Colonic mucosa (tissue), 4 donors: ENCODE measurements at regions not wholly inside any gene's neighbourhood (a gene's known extent, or its start where the extent isn't known, plus 50 kb on each side); places are given as distances from the start of the nearest gene placed in this dataset.

Source experiments
- DNase-seq: peaks from one replicate; pipeline ENCODE4 v3.0.0-alpha.2; 2020
- H3K27ac ChIP-seq: fragments of 200-600 bp; one replicate; pipeline ENCODE4 v1.8.0; 2021
- H3K27me3 ChIP-seq: fragments of 200-600 bp; one replicate; pipeline ENCODE4 v1.8.0; 2021
- H3K36me3 ChIP-seq: fragments of 200-600 bp; one replicate; pipeline ENCODE4 v1.8.0; 2021
- H3K4me1 ChIP-seq: fragments of 200-600 bp; one replicate; pipeline ENCODE4 v1.8.0; 2021; ENCODE audit warnings: mild to moderate bottlenecking
- H3K4me3 ChIP-seq: fragments of 200-600 bp; one replicate; pipeline ENCODE4 v1.8.0; 2021
- H3K9ac ChIP-seq, 2 donors: one replicate each; pipeline ENCODE4 v1.7.0; 2013; ENCODE audit warnings: control low read depth in 2 of 2, low read depth in 2 of 2, low read length in 2 of 2
- H3K9me3 ChIP-seq: fragments of 200-600 bp; one replicate; pipeline ENCODE4 v1.8.0; 2021
- intact Hi-C: fragments of 100-400 bp; cut with DNase I; formaldehyde crosslinking; loops from one replicate; pipeline ENCODE4 v1.14.1; 2022
- TF ChIP-seq, protein P1 (sequence below): fragments of 200-600 bp; IDR thresholded peaks from one replicate; pipeline ENCODE4 v1.8.0; 2022; ENCODE audit warnings: antibody characterized with exemption, mild to moderate bottlenecking
- donor health status: healthy.
- donor health status: DM: no; HTN: no; CAD: no.
- donor health status: DM: no; HTN: no; CAD: no.

DNA sequence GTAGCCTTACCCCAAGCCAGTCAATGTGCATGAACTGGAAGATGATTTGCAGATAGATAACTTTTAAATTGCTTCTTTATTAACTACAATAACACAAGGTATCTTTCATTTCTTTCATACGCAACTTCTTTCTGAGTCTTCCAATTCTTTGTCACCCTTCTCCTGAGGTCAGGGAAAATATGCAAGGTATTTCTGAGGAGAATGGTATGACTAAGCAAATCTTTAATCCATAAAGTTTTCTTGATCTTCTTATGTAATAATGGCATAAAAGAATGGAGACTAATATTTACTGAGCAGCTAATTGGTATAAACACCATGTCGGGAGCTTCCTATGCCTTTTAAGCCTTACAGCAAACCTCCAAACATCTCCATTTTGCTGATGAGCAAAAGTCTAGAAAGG is 438.9 kb downstream of the KCNJ2 start:
- intact Hi-C loops, result no loop called here
- Histone ChIP-seq H3K27ac (no peak overlapping the region), H3K27me3 (no peaks in the 10 kb centered on the region), H3K9me3 (no peaks in the 10 kb centered on the region), H3K4me1 (no peaks in the 10 kb centered on the region), H3K9ac (no peak overlapping the region), H3K36me3 (no peaks in the 10 kb centered on the region), H3K4me3 (no peak overlapping the region)
- TF ChIP-seq, protein P1, sequence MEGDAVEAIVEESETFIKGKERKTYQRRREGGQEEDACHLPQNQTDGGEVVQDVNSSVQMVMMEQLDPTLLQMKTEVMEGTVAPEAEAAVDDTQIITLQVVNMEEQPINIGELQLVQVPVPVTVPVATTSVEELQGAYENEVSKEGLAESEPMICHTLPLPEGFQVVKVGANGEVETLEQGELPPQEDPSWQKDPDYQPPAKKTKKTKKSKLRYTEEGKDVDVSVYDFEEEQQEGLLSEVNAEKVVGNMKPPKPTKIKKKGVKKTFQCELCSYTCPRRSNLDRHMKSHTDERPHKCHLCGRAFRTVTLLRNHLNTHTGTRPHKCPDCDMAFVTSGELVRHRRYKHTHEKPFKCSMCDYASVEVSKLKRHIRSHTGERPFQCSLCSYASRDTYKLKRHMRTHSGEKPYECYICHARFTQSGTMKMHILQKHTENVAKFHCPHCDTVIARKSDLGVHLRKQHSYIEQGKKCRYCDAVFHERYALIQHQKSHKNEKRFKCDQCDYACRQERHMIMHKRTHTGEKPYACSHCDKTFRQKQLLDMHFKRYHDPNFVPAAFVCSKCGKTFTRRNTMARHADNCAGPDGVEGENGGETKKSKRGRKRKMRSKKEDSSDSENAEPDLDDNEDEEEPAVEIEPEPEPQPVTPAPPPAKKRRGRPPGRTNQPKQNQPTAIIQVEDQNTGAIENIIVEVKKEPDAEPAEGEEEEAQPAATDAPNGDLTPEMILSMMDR, result no peak
- no peak for DNase-seq

DNA sequence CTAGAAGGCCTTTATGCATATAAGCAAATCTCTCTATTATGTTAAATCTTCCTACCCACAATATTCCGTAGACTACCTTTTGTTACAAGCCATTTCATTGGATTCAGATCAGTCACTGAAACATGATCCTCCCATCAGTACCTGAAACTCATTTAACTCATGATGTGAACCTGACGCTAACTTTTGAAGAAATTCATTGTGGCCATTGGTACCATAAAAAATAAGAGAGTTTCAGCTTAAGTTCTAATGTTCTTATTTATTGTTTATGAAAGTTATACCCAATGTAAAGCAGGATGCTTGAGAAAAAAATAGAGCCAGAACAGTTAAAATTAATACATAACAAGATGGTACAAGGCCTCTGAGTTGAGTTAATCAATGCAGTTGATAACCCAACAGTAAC is 439.6 kb downstream of the KCNJ2 start:
- intact Hi-C loops, result no loop called here

DNA sequence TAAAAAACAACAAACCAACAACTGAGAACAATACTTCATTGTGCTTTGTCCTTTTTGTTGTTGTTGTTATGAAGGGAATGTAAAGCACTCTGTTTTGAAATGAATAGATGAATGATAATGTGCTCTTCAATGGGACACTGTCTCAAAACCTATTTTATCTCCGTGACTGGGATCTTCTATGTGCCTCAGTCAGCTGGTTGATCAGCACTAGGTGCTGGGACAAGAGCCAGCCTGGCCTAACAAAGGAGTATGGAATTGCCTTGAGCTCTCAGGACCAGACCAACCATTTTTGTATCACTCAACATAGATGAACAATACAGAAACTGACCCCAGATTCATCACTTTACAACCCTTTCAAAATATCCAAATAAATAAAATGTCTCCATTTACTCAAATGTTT is 440.2 kb downstream of the KCNJ2 start:
- intact Hi-C loops, result no loop called here
- Histone ChIP-seq H3K27me3 (no peaks in the 10 kb centered on the region), H3K27ac (no peak overlapping the region)

More for the DNA sequence above, 439.6 kb downstream of the KCNJ2 start:
- Histone ChIP-seq H3K36me3 (no peaks in the 10 kb centered on the region), H3K4me3 (no peak overlapping the region), H3K27ac (no peak overlapping the region), H3K9me3 (no peaks in the 10 kb centered on the region), H3K9ac (no peak overlapping the region), H3K4me1 (no peaks in the 10 kb centered on the region), H3K27me3 (no peaks in the 10 kb centered on the region)
- TF ChIP-seq, protein P1, result no peak
- no peak for DNase-seq

DNA sequence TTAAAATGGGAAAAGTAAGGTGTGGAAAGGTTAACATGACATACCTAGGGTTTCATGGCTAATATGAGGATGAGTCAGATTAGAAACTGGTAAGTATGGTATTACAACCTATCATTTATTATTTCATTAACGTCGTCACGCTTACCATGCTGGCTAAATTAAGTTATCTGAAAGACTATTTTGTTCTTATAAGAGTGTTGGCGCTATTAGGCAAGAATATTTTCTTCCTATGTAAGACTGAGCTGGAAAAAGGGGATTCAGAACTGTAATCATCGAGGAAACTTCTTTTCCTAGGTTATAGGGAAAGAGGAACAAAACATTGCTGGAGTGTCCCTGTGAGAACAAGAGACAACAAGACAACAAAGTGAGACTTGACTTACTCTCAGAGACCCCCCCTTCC is 440.8 kb downstream of the KCNJ2 start:
- intact Hi-C loops, result no loop called here
- Histone ChIP-seq H3K36me3 (no peaks in the 10 kb centered on the region), H3K9me3 (no peaks in the 10 kb centered on the region), H3K27ac (no peak overlapping the region), H3K9ac (no peak overlapping the region), H3K4me1 (no peaks in the 10 kb centered on the region), H3K4me3 (no peak overlapping the region), H3K27me3 (no peaks in the 10 kb centered on the region)
- no peak for DNase-seq
- TF ChIP-seq, protein P1, result no peak

More for the DNA sequence above, 440.2 kb downstream of the KCNJ2 start:
- H3K4me1 ChIP-seq, result no peaks in the 10 kb centered on the region
- H3K4me3 ChIP-seq, result no peak overlapping the region
- H3K36me3 ChIP-seq, result no peaks in the 10 kb centered on the region
- H3K9ac ChIP-seq, result no peak overlapping the region
- no peaks in the 10 kb centered on the region for H3K9me3 ChIP-seq
- DNase-seq, result no peak
- TF ChIP-seq, protein P1, result no peak

DNA sequence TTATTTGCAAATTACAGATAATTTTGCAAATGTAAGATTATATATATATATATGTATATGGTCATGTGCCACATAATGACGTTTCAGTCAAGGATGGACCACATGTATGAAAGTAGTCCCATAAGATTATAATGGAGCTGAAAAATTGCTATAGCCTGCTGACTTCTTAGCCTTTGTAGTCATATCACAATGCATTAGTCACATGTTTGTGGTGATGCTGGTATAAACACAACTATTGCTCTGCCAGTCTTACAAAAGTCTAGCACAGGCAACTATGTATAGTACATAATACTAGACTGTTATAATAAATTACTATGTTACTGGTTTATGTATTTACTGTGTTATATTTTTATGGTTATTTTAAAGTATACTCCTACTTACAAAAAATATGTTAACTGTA is 444.3 kb downstream of the KCNJ2 start:
- Histone ChIP-seq H3K36me3 (no peaks in the 10 kb centered on the region), H3K4me1 (no peaks in the 10 kb centered on the region), H3K27me3 (no peaks in the 10 kb centered on the region), H3K4me3 (no peak overlapping the region), H3K9ac (no peak overlapping the region), H3K9me3 (no peaks in the 10 kb centered on the region), H3K27ac (no peak overlapping the region)
- DNase-seq, result no peak
- TF ChIP-seq, protein P1, result no peak
- intact Hi-C loops, result no loop called here

DNA sequence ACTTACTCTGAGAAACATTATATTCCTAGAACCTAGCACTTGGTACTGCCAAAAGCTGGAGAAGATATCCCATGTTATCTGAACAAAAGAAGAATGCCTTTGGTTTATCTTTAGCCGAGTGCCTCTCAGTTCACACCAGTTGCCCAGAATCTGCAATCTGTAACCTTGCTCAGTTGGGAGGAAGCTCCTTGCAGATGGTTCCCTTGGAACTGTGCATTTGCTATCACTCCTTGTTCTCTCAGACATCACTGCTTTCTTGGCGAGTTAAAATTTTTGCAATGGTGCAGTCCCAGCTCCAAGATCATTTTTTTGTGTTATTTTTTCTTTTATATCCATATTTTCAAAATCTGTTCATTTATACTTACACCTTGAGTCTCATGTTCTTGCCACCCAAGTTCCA is 446.5 kb downstream of the KCNJ2 start:
- no peaks in the 10 kb centered on the region for H3K9me3 ChIP-seq
- H3K4me1 ChIP-seq, result no peaks in the 10 kb centered on the region
- TF ChIP-seq, protein P1, result no peak
- no peak for DNase-seq
- no peak overlapping the region for H3K27ac ChIP-seq
- H3K4me3 ChIP-seq, result no peak overlapping the region
- no peaks in the 10 kb centered on the region for H3K36me3 ChIP-seq
- intact Hi-C loops, result no loop called here
- H3K27me3 ChIP-seq, result no peaks in the 10 kb centered on the region
- H3K9ac ChIP-seq, result no peak overlapping the region
